GM23338 (cell line): ENCODE measurements at regions not wholly inside any gene's neighbourhood (a gene's known extent, or its start where the extent isn't known, plus 50 kb on each side); places are given as distances from the start of the nearest gene placed in this dataset.

Experiments used
- ATAC-seq: fragments of 200-7000 bp; cut with Tn5 transposase; 3 replicates; pipeline ENCODE4 v1.9.1; 2020
- DNase-seq: peaks from one replicate; pipeline ENCODE4 v3.0.0-alpha.2; 2015; ENCODE audit warnings: low spot score
- H2AFZ ChIP-seq: fragments of 200-600 bp; sonication (generic); 2 replicates; pipeline ENCODE4 v1.8.0; 2016; ENCODE audit warnings: antibody characterized with exemption, mild to moderate bottlenecking, moderate library complexity
- H3F3A ChIP-seq: fragments of 200-600 bp; sonication (generic); replicated peaks from 2 replicates; pipeline ENCODE4 v1.8.0; 2017; ENCODE audit warnings: antibody characterized with exemption, mixed run types, low read depth
- H3K27ac ChIP-seq: fragments of 200-600 bp; sonication (generic); 2 replicates; pipeline ENCODE4 v1.6.1; 2016; ENCODE audit warnings: low read depth
- H3K27me3 ChIP-seq: fragments of 200-600 bp; sonication (generic); 2 replicates; pipeline ENCODE4 v1.8.0; 2016; ENCODE audit warnings: mild to moderate bottlenecking, mixed run types, moderate library complexity; ENCODE audit not compliant: insufficient read depth
- H3K36me3 ChIP-seq: fragments of 200-600 bp; sonication (generic); 2 replicates; pipeline ENCODE4 v1.8.0; 2016; ENCODE audit warnings: mild to moderate bottlenecking; ENCODE audit not compliant: insufficient read depth
- H3K4me1 ChIP-seq: fragments of 200-600 bp; sonication (generic); 2 replicates; pipeline ENCODE4 v1.8.0; 2016; ENCODE audit warnings: mild to moderate bottlenecking, moderate library complexity; ENCODE audit not compliant: insufficient read depth
- H3K4me2 ChIP-seq: fragments of 200-600 bp; sonication (generic); 2 replicates; pipeline ENCODE4 v1.7.1; 2017; ENCODE audit warnings: mixed run types
- H3K4me3 ChIP-seq: fragments of 200-600 bp; sonication (generic); 2 replicates; pipeline ENCODE4 v1.6.1; 2016; ENCODE audit warnings: mixed run types
- H3K79me2 ChIP-seq: fragments of 200-600 bp; sonication (generic); replicated peaks from 2 replicates; pipeline ENCODE4 v1.8.0; 2017; ENCODE audit warnings: mild to moderate bottlenecking; ENCODE audit not compliant: insufficient read depth
- H3K9me2 ChIP-seq: fragments of 200-600 bp; sonication (generic); 2 replicates; pipeline ENCODE4 v1.8.0; 2017; ENCODE audit not compliant: insufficient read depth
- H4K20me1 ChIP-seq: fragments of 200-600 bp; sonication (generic); replicated peaks from 2 replicates; pipeline ENCODE4 v1.8.0; 2017; ENCODE audit warnings: mild to moderate bottlenecking; ENCODE audit not compliant: insufficient read depth
- H3K27ac Mint-ChIP-seq: 2 replicates; pipeline ENCODE4 v1.8.0; 2020; ENCODE audit warnings: inconsistent platforms, mild to moderate bottlenecking, moderate library complexity, mixed read lengths
- H3K27me3 Mint-ChIP-seq: 3 replicates; pipeline ENCODE4 v1.8.0; 2022; ENCODE audit warnings: low read depth, mild to moderate bottlenecking, moderate library complexity, mixed read lengths, inconsistent platforms; ENCODE audit not compliant: insufficient read depth, poor library complexity
- H3K36me3 Mint-ChIP-seq: 3 replicates; pipeline ENCODE4 v1.8.0; 2021; ENCODE audit warnings: low read depth, mild to moderate bottlenecking, inconsistent platforms, moderate library complexity, mixed read lengths
- H3K4me1 Mint-ChIP-seq: 3 replicates; pipeline ENCODE4 v1.8.0; 2020; ENCODE audit warnings: mild to moderate bottlenecking, inconsistent platforms, mixed read lengths
- H3K4me3 Mint-ChIP-seq: 3 replicates; pipeline ENCODE4 v1.8.0; 2021; ENCODE audit warnings: moderate library complexity, mild to moderate bottlenecking, inconsistent platforms, mixed read lengths
- H3K9me3 Mint-ChIP-seq: 3 replicates; pipeline ENCODE4 v1.8.0; 2020; ENCODE audit warnings: moderate library complexity, mild to moderate bottlenecking, inconsistent platforms, mixed read lengths
- CREB1 ChIP-seq: fragments of 250-450 bp; sonication (Bioruptor Pico); IDR thresholded peaks from 2 replicates; pipeline ENCODE4 v1.5.0; 2020; ENCODE audit warnings: low read depth, mild to moderate bottlenecking, moderate library complexity
- EZH2 ChIP-seq: fragments of 200-600 bp; sonication (generic); IDR thresholded peaks from one replicate; pipeline ENCODE4 v1.8.0; 2017; ENCODE audit warnings: antibody characterized with exemption, mild to moderate bottlenecking, low read depth; ENCODE audit not compliant: unreplicated experiment
- NANOG ChIP-seq: IDR thresholded peaks from 2 replicates; pipeline ENCODE4 v1.6.1; 2016; ENCODE audit warnings: antibody characterized with exemption, borderline replicate concordance
- STAT1 ChIP-seq: IDR thresholded peaks from one replicate; pipeline ENCODE4 v1.6.1; 2016; ENCODE audit warnings: antibody characterized with exemption; ENCODE audit not compliant: unreplicated experiment
- TF ChIP-seq, protein P1 (sequence below): IDR thresholded peaks from one replicate; pipeline ENCODE4 v1.6.1; 2018; ENCODE audit warnings: antibody characterized with exemption; ENCODE audit not compliant: unreplicated experiment
- TF ChIP-seq, protein P2 (sequence below): fragments of 250-450 bp; sonication (Bioruptor Pico); IDR thresholded peaks from 2 replicates; pipeline ENCODE4 v1.5.0; 2020; ENCODE audit warnings: mild to moderate bottlenecking, moderate library complexity

DNA sequence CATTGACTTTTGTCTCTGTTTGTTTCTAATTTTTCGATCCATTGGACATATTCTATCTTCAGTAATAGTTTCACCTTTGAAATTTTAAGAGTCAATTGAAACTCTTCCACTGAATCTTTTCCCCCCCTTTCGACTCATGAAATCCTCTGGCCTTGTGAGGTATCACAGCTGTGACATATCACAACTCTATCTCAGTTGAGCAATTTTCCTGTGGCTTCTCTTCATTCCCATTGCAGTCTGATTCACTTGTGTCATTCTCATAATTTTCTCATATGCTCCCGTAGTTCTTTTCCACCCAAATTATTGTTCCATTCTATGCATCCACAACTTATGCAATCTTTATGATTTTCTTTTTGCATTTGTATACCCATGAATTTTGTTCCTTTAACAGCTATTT, 261.6 kb downstream of the DACT1 start (continued):
- TF ChIP-seq, protein P1, sequence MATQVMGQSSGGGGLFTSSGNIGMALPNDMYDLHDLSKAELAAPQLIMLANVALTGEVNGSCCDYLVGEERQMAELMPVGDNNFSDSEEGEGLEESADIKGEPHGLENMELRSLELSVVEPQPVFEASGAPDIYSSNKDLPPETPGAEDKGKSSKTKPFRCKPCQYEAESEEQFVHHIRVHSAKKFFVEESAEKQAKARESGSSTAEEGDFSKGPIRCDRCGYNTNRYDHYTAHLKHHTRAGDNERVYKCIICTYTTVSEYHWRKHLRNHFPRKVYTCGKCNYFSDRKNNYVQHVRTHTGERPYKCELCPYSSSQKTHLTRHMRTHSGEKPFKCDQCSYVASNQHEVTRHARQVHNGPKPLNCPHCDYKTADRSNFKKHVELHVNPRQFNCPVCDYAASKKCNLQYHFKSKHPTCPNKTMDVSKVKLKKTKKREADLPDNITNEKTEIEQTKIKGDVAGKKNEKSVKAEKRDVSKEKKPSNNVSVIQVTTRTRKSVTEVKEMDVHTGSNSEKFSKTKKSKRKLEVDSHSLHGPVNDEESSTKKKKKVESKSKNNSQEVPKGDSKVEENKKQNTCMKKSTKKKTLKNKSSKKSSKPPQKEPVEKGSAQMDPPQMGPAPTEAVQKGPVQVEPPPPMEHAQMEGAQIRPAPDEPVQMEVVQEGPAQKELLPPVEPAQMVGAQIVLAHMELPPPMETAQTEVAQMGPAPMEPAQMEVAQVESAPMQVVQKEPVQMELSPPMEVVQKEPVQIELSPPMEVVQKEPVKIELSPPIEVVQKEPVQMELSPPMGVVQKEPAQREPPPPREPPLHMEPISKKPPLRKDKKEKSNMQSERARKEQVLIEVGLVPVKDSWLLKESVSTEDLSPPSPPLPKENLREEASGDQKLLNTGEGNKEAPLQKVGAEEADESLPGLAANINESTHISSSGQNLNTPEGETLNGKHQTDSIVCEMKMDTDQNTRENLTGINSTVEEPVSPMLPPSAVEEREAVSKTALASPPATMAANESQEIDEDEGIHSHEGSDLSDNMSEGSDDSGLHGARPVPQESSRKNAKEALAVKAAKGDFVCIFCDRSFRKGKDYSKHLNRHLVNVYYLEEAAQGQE = no peak

DNA sequence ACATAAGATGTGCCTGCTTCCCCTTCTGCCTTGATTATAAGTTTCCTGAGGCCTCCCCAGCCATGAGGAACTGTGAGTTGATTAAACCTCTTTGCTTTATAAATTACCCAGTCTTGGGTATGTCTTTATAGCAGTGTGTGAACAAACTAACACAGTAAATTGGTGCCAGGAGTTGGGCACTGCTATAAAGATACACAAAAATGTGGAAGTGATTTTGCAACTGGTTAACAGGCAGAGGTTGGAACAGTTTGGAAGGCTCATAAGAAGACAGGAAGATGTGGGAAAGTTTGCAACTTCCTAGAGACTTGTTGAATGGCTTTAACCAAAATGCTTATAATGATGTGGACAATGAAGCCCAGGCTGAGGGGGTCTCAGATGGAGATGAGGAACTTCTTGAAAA, 264.1 kb downstream of the DACT1 start:
- Histone ChIP-seq H2AFZ (no peak overlapping the region), H3K27me3 (no peaks in the 10 kb centered on the region), H3K36me3 (no peaks in the 10 kb centered on the region), H3K4me2 (no peak overlapping the region), H3F3A (no peaks in the 10 kb centered on the region), H4K20me1 (no peaks in the 10 kb centered on the region), H3K4me3 (no peak overlapping the region), H3K9me2 (peaks cover 7% of the 10 kb centered on the region; the same call in 1 of the 2 replicates), H3K79me2 (no peaks in the 10 kb centered on the region), H3K27ac (no peak overlapping the region), H3K4me1 (peaks cover 3% of the 10 kb centered on the region; the same call in 1 of the 2 replicates)
- ATAC-seq = no peak
- Mint-ChIP-seq H3K27me3 (peaks cover 2% of the 10 kb centered on the region), H3K9me3 (peaks cover 12% of the 10 kb centered on the region; the same call in 2 of the 3 replicates), H3K27ac (no peak overlapping the region), H3K4me1 (no peaks in the 10 kb centered on the region), H3K36me3 (no peaks in the 10 kb centered on the region; the same call in 2 of the 3 replicates), H3K4me3 (no peak overlapping the region)
- DNase-seq = no peak
- no peak for TF ChIP-seq NANOG

DNA sequence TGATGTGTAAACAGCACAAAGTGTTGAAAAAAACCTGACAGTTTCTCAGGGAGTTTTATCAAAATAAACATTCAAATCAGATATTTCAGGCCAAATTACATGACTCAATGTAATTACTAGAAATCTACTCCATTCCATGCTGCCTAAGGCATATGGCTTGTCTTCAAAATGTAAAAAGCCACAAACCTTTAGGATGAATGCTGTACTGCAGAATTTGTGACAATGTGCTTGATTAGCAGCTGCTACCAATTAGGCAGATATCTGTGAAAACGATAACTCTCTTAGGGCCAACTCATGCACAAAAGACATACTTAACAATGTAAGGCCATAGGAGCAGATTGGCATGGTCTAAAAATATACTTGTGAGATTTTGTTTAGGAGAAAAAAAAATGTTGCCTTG, 267.0 kb downstream of the DACT1 start:
- H3K27me3 ChIP-seq = no peaks in the 10 kb centered on the region
- Mint-ChIP-seq H3K27me3 (no peaks in the 10 kb centered on the region), H3K4me3 (no peak overlapping the region), H3K9me3 (peaks cover 12% of the 10 kb centered on the region; the same call in 2 of the 3 replicates), H3K36me3 (no peaks in the 10 kb centered on the region; the same call in 2 of the 3 replicates), H3K4me1 (no peaks in the 10 kb centered on the region), H3K27ac (no peak overlapping the region)
- no peak overlapping the region for H3K4me3 ChIP-seq
- no peaks in the 10 kb centered on the region for H3K79me2 ChIP-seq
- no peaks in the 10 kb centered on the region for H3K36me3 ChIP-seq
- H4K20me1 ChIP-seq = no peaks in the 10 kb centered on the region
- no peak for TF ChIP-seq NANOG
- no peak for TF ChIP-seq CREB1
- TF ChIP-seq EZH2 = no peak
- no peak for TF ChIP-seq STAT1
- TF ChIP-seq, protein P2, sequence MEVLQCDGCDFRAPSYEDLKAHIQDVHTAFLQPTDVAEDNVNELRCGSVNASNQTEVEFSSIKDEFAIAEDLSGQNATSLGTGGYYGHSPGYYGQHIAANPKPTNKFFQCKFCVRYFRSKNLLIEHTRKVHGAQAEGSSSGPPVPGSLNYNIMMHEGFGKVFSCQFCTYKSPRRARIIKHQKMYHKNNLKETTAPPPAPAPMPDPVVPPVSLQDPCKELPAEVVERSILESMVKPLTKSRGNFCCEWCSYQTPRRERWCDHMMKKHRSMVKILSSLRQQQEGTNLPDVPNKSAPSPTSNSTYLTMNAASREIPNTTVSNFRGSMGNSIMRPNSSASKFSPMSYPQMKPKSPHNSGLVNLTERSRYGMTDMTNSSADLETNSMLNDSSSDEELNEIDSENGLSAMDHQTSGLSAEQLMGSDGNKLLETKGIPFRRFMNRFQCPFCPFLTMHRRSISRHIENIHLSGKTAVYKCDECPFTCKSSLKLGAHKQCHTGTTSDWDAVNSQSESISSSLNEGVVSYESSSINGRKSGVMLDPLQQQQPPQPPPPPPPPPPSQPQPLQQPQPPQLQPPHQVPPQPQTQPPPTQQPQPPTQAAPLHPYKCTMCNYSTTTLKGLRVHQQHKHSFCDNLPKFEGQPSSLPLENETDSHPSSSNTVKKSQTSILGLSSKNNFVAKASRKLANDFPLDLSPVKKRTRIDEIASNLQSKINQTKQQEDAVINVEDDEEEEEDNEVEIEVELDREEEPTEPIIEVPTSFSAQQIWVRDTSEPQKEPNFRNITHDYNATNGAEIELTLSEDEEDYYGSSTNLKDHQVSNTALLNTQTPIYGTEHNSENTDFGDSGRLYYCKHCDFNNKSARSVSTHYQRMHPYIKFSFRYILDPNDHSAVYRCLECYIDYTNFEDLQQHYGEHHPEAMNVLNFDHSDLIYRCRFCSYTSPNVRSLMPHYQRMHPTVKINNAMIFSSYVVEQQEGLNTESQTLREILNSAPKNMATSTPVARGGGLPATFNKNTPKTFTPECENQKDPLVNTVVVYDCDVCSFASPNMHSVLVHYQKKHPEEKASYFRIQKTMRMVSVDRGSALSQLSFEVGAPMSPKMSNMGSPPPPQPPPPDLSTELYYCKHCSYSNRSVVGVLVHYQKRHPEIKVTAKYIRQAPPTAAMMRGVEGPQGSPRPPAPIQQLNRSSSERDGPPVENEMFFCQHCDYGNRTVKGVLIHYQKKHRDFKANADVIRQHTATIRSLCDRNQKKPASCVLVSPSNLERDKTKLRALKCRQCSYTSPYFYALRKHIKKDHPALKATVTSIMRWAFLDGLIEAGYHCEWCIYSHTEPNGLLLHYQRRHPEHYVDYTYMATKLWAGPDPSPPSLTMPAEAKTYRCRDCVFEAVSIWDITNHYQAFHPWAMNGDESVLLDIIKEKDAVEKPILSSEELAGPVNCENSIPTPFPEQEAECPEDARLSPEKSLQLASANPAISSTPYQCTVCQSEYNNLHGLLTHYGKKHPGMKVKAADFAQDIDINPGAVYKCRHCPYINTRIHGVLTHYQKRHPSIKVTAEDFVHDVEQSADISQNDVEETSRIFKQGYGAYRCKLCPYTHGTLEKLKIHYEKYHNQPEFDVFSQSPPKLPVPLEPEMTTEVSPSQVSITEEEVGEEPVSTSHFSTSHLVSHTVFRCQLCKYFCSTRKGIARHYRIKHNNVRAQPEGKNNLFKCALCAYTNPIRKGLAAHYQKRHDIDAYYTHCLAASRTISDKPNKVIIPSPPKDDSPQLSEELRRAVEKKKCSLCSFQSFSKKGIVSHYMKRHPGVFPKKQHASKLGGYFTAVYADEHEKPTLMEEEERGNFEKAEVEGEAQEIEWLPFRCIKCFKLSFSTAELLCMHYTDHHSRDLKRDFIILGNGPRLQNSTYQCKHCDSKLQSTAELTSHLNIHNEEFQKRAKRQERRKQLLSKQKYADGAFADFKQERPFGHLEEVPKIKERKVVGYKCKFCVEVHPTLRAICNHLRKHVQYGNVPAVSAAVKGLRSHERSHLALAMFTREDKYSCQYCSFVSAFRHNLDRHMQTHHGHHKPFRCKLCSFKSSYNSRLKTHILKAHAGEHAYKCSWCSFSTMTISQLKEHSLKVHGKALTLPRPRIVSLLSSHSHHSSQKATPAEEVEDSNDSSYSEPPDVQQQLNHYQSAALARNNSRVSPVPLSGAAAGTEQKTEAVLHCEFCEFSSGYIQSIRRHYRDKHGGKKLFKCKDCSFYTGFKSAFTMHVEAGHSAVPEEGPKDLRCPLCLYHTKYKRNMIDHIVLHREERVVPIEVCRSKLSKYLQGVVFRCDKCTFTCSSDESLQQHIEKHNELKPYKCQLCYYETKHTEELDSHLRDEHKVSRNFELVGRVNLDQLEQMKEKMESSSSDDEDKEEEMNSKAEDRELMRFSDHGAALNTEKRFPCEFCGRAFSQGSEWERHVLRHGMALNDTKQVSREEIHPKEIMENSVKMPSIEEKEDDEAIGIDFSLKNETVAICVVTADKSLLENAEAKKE (CRISPR knock-in tag) = no peak
- H3K9me2 ChIP-seq = peaks cover 7% of the 10 kb centered on the region; the same call in 1 of the 2 replicates
- H2AFZ ChIP-seq = no peak overlapping the region
- no peak overlapping the region for H3K27ac ChIP-seq
- H3K4me1 ChIP-seq = peaks cover 3% of the 10 kb centered on the region; the same call in 1 of the 2 replicates
- H3F3A ChIP-seq = no peaks in the 10 kb centered on the region
- no peak for DNase-seq
- H3K4me2 ChIP-seq = no peak overlapping the region
- ATAC-seq = no peak
